Stimulated activated memory B cell treated with anti-CD40 and anti-IgM and Interleukin-4, amounts not matched to agents 10 μg/mL and 1 μg/mL and 100 μg/mL, for 72 hours (primary cell): ENCODE measurements at regions not wholly inside any gene's neighbourhood (a gene's known extent, or its start where the extent isn't known, plus 50 kb on each side); places are given as distances from the start of the nearest gene placed in this dataset.
"Not testable (repeated sequence)": the region's sequence is repeated elsewhere in the genome, so short reads cannot be mapped to it uniquely, and the experiment has no call there.

Experiments
- ATAC-seq: fragments of 150-1000 bp; cut with Tn5 transposase; 2 replicates; pipeline ENCODE4 v1.10.0; 2021
- H3K27ac Mint-ChIP-seq: one replicate; pipeline ENCODE4 v1.8.0; 2022; ENCODE audit warnings: mild to moderate bottlenecking, mixed read lengths
- H3K27me3 Mint-ChIP-seq: one replicate; pipeline ENCODE4 v1.8.0; 2022; ENCODE audit warnings: mixed read lengths
- H3K36me3 Mint-ChIP-seq: one replicate; pipeline ENCODE4 v1.8.0; 2022; ENCODE audit warnings: mixed read lengths
- H3K4me1 Mint-ChIP-seq: one replicate; pipeline ENCODE4 v1.8.0; 2022; ENCODE audit warnings: mixed read lengths
- H3K4me3 Mint-ChIP-seq: one replicate; pipeline ENCODE4 v1.8.0; 2022; ENCODE audit warnings: mild to moderate bottlenecking, moderate library complexity, mixed read lengths
- H3K9me3 Mint-ChIP-seq: one replicate; pipeline ENCODE4 v1.8.0; 2022; ENCODE audit warnings: mixed read lengths

DNA sequence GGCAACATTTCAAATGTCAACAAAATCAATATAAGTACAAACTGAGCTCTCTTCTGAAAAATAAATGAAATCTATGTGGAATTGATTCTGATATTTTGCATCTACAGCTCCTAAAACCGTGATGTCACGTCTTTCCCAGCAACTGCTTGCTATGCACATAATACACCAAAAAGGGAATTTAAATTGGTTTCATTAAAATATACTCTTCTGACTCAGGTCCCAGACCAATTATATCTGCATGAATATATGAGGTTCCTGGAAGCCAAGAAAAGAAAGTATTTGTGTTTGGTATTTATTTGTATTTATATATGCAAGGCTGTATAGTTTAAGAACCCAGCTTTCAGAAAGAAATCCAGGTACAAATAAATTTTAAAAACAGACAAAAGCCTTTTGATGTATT, 1282.5 kb downstream of the SUCLG1 start:
- H3K27me3 Mint-ChIP-seq = no peaks in the 10 kb centered on the region
- H3K36me3 Mint-ChIP-seq = no peaks in the 10 kb centered on the region
- no peak overlapping the region for H3K27ac Mint-ChIP-seq
- no peaks in the 10 kb centered on the region for H3K4me1 Mint-ChIP-seq
- no peak for ATAC-seq
- H3K4me3 Mint-ChIP-seq = no peak overlapping the region
- H3K9me3 Mint-ChIP-seq = peaks cover 3% of the 10 kb centered on the region

DNA sequence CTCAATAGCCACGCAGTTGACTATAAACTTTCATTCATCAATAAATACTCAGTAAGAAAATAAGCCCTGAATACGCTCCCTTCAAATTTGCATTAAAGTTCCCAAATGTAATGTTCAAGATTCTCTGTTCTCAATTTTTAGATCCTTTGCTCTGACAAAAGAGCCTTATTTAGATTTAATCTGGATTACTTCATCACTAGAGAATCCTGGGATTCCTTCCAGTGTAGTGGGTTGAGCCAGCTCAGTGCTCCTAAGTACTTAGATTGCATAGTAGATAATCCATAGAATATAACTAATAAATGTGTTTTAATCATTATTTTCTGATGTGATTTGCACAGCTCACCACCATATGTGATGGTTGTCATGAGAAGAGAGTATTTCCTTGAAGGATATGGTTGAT, 1286.2 kb downstream of the SUCLG1 start:
- no peak overlapping the region for H3K27ac Mint-ChIP-seq

DNA sequence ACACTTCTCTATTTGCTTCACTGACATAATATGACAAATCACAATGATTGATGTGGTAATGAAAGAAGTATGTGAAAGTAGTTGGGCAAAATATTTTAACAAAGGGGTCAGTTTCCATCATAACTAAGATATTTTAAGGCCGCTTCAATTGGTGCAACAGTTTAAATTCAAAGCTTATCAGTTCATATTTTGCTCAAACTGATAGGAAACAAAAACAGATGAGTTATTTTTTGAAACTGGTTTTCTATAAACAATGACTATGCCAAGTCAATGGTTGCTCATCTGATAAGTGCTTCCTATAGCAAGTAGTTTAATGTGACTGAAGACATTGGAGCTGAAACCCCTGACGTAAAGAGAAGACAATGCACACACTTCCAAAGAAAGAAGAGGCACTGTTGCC, 1290.7 kb downstream of the SUCLG1 start:
- no peak for ATAC-seq
- H3K36me3 Mint-ChIP-seq = no peaks in the 10 kb centered on the region
- peaks cover 6% of the 10 kb centered on the region for H3K9me3 Mint-ChIP-seq
- no peaks in the 10 kb centered on the region for H3K27me3 Mint-ChIP-seq
- H3K4me1 Mint-ChIP-seq = no peaks in the 10 kb centered on the region
- H3K27ac Mint-ChIP-seq = no peak overlapping the region
- no peak overlapping the region for H3K4me3 Mint-ChIP-seq

More for the DNA sequence above, 1286.2 kb downstream of the SUCLG1 start:
- Mint-ChIP-seq H3K9me3 (peaks cover 3% of the 10 kb centered on the region), H3K4me3 (no peak overlapping the region), H3K27me3 (no peaks in the 10 kb centered on the region), H3K36me3 (no peaks in the 10 kb centered on the region), H3K4me1 (no peaks in the 10 kb centered on the region)
- no peak for ATAC-seq

DNA sequence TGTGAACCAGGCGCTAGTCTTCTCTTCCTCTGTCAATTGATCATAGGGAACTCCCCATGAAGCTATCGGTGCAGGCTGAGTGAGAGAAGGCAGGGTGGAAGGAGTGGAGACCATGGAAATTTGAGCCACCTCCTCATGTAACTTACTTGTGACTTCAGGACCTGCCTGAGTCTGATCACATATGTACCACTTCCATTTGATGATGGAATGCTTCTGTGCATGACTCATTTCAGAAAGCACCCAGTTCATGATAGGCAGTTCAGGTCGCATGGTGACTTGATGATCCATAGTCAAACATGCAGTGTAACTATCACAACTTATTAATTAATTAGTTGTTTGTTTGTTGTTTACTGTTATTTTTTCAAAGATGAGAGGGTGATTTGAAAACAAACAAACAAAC, 1296.7 kb downstream of the SUCLG1 start:
- Mint-ChIP-seq H3K27ac (no peak overlapping the region), H3K27me3 (no peaks in the 10 kb centered on the region), H3K4me1 (no peaks in the 10 kb centered on the region), H3K36me3 (no peaks in the 10 kb centered on the region), H3K4me3 (no peak overlapping the region), H3K9me3 (peaks cover 6% of the 10 kb centered on the region)
- no peak for ATAC-seq

DNA sequence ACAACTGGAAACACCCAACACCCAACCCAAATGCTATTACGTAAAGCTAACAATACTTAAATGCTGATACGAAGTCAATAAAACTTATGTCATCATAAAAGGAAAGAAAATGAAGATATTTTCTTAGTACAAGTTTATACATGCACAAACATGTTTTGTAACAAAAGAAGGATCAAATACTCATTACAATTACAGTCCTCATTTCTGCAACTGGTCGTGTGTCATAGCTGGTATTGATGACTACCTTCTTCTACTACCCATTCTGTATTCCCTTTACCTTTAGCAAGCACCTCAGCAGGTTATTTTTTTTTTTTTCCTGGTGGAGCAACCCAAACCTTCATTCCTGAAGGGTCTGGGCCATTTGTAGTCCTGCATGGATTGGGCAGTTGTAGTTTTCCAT, 1298.5 kb downstream of the SUCLG1 start:
- ATAC-seq = no peak
- no peaks in the 10 kb centered on the region for H3K27me3 Mint-ChIP-seq
- H3K4me1 Mint-ChIP-seq = no peaks in the 10 kb centered on the region
- H3K27ac Mint-ChIP-seq = no peak overlapping the region
- H3K4me3 Mint-ChIP-seq = no peak overlapping the region
- no peaks in the 10 kb centered on the region for H3K36me3 Mint-ChIP-seq
- H3K9me3 Mint-ChIP-seq = peaks cover 9% of the 10 kb centered on the region

DNA sequence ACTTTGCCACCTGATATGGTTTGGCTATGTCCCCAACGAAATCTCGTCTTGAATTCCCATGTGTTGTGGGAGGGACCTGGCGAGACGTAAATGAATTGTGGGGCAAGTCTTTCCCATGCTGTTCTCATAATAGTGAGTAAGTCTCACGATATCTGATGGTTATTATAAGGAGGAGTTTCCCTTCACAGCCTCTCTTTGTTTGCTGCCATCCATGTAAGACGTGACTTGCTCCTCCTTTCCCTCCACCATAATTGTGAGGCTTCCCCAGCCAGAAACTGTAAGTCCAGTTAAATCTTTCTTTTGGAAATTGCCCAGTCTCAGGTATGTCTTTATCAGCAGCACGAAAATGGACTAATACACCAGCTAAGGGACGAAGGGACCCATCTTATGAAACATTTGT, 1303.3 kb downstream of the SUCLG1 start:
- no peak overlapping the region for H3K27ac Mint-ChIP-seq
- no peak for ATAC-seq
- H3K4me3 Mint-ChIP-seq = no peak overlapping the region
- H3K4me1 Mint-ChIP-seq = no peaks in the 10 kb centered on the region
- no peaks in the 10 kb centered on the region for H3K27me3 Mint-ChIP-seq
- H3K9me3 Mint-ChIP-seq = peaks cover 5% of the 10 kb centered on the region
- H3K36me3 Mint-ChIP-seq = no peaks in the 10 kb centered on the region

DNA sequence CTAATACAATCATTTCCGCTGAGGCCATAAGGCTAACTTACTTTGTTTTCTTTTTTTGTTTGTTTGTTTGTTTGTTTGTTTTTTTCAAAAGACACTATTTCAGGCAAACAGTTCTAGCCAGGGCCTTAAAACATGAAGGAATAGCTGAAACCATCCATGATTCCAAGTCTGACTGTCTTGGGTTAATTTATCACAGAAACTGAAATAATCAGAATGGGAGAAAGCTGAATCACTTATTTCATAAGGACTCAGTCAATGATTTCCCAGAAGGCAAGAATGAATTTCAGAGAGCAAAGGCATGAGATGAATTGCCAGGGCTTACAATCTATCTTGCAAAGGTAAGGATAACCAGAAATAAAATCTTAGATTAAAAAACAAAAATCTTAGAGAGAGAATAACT, 1315.1 kb downstream of the SUCLG1 start:
- Mint-ChIP-seq H3K9me3 (peaks cover 8% of the 10 kb centered on the region), H3K4me3 (no peak overlapping the region), H3K27me3 (no peaks in the 10 kb centered on the region), H3K36me3 (no peaks in the 10 kb centered on the region), H3K27ac (no peak overlapping the region), H3K4me1 (no peaks in the 10 kb centered on the region)
- ATAC-seq = no peak

DNA sequence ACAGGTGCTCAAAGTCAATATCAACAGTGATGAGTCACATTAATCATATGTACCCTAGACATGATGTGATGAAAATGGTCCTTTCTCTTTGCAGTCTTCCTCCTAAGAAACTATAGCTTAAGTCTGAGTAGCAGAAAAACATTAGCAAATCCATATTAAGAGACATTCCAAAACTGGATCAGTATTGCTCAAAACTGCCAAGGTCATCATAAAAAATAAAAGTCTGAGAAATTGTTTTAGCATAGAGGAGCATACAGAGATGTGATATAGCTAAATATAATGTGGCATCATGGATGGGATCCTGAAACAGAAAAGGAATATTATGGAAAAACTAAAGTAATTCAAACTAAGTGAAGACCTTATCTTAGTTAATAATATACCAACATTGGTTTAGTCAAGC, 1316.1 kb downstream of the SUCLG1 start:
- Mint-ChIP-seq H3K9me3 (peaks cover 8% of the 10 kb centered on the region), H3K4me1 (no peaks in the 10 kb centered on the region), H3K36me3 (no peaks in the 10 kb centered on the region), H3K27ac (no peak overlapping the region), H3K4me3 (no peak overlapping the region), H3K27me3 (no peaks in the 10 kb centered on the region)
- ATAC-seq = no peak

DNA sequence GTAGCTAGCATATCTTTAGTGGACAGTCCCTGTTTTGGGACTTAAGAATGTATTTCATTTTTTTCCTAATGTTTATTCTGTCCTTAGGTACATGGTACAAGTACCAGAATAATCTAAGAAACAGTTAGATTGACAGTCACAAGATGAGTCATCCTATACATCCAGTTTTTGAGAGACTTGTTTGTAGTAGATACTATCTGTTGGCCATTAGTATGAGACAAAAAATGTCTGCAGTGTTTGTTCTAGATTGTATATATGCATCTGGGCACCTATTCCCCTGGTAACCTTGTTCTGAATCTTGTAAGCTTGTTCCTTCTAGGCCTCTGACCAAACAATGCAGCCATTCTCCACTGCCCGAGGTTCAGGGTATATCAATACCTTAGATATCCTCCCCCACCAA, 1343.5 kb downstream of the SUCLG1 start:
- Mint-ChIP-seq H3K4me1 (no peaks in the 10 kb centered on the region), H3K9me3 (peaks cover 6% of the 10 kb centered on the region), H3K4me3 (no peak overlapping the region), H3K27me3 (no peaks in the 10 kb centered on the region), H3K27ac (no peak overlapping the region), H3K36me3 (no peaks in the 10 kb centered on the region)
- no peak for ATAC-seq

DNA sequence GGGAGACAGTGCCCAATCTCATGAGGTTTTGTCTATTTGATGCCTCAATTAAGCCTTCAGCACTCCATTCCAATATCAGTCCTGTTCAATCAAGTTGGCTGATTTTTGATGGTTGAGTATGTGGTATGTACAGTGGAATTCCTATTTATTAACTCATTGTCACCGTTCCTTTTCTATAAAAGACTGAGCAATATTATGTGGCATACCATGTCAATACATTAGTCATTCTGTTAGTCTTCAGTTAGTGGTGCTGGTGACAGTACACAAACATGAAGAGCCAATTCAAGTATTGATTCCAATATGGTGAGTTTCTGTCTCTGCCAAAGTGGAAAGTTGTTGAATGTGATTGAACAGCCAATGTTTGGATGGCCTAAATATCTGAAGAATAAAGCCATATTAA, 1343.9 kb downstream of the SUCLG1 start:
- Mint-ChIP-seq H3K27me3 (no peaks in the 10 kb centered on the region), H3K36me3 (no peaks in the 10 kb centered on the region), H3K9me3 (peaks cover 6% of the 10 kb centered on the region), H3K4me3 (no peak overlapping the region), H3K4me1 (no peaks in the 10 kb centered on the region), H3K27ac (no peak overlapping the region)
- no peak for ATAC-seq

DNA sequence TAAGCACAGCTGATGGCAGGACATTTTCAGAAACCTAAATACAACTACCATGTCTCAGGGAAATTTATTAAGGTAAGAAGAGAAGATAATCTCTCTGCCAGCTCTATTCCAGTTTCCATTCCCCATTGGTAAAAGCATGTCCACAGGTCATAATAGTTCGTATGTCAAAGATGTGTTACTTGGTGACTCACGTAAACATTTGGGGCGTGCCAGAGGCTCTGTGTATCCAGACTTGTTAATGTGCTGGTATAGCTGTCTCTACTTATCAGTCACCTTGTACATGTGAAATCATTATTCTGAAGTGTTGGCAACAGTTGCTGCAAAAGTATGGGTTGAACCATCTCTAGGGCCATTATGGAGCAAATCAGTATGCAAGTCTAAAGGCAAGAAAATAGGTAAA, 1345.1 kb downstream of the SUCLG1 start:
- Mint-ChIP-seq H3K36me3 (no peaks in the 10 kb centered on the region), H3K4me1 (no peaks in the 10 kb centered on the region), H3K27me3 (no peaks in the 10 kb centered on the region), H3K4me3 (no peak overlapping the region), H3K9me3 (peaks cover 10% of the 10 kb centered on the region), H3K27ac (no peak overlapping the region)
- no peak for ATAC-seq

DNA sequence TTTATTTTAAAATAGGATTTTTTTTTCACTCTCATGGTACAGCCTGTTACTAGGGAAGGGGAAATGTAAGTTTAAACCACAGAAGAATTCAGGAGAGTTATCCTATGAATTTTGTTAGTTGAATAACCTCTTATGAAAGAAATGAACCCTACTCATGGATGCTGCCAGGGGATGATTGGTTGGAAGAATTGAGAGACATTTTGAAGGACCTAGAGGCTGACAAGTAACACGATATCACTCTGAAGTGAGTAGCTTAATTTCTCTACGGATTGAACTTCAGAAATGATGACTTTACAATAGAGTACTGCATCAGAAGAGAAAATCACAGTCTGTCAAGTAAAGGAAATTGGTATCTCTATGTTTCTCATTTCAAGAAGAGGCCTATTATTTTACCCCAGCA, 1346.2 kb downstream of the SUCLG1 start:
- Mint-ChIP-seq H3K4me3 (no peak overlapping the region), H3K27me3 (no peaks in the 10 kb centered on the region), H3K4me1 (no peaks in the 10 kb centered on the region), H3K36me3 (no peaks in the 10 kb centered on the region), H3K27ac (no peak overlapping the region), H3K9me3 (peaks cover 7% of the 10 kb centered on the region)
- no peak for ATAC-seq

DNA sequence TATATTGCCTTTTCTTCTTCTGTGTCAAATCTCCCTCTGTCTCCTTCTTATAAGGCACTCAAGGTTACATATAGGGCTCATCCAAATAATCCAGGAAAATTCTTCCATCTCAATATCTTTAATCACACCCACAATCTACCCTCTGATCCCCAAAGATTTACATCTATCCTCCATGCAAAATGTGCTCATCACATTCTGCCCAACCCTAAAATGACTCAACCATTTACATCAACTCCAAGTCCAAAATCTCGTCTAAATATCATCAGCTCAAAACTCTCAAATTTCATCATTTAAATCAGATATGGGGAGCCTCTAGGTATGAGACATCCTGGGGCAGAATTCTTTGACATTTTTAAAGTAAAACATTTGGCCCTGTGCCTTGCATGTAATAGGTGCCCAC, 1349.8 kb downstream of the SUCLG1 start:
- no peaks in the 10 kb centered on the region for H3K36me3 Mint-ChIP-seq
- H3K4me1 Mint-ChIP-seq = no peaks in the 10 kb centered on the region
- no peak overlapping the region for H3K27ac Mint-ChIP-seq
- H3K27me3 Mint-ChIP-seq = no peaks in the 10 kb centered on the region
- no peak overlapping the region for H3K4me3 Mint-ChIP-seq
- ATAC-seq = no peak
- peaks cover 7% of the 10 kb centered on the region for H3K9me3 Mint-ChIP-seq

DNA sequence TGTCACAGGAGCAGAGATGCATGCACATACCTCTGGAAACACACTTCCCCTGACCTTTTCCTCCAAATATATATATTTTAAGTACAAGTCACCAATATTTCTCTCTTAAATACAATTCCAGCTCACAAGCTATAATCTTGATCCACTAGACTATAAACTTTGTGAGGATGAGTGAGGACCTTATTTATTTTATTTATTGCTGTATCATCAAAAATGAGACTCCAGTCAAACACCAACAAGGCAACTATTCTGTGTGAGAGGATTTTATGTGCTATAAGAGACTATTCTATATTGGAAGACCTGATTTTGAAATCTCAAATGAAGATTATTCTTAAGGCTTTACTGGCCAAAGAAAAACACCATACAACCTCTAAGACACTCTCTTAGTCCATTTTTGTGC, 1352.2 kb downstream of the SUCLG1 start:
- no peaks in the 10 kb centered on the region for H3K4me1 Mint-ChIP-seq
- no peak for ATAC-seq
- H3K9me3 Mint-ChIP-seq = peaks cover 7% of the 10 kb centered on the region
- H3K27me3 Mint-ChIP-seq = no peaks in the 10 kb centered on the region
- H3K36me3 Mint-ChIP-seq = no peaks in the 10 kb centered on the region
- H3K4me3 Mint-ChIP-seq = no peak overlapping the region
- H3K27ac Mint-ChIP-seq = no peak overlapping the region

DNA sequence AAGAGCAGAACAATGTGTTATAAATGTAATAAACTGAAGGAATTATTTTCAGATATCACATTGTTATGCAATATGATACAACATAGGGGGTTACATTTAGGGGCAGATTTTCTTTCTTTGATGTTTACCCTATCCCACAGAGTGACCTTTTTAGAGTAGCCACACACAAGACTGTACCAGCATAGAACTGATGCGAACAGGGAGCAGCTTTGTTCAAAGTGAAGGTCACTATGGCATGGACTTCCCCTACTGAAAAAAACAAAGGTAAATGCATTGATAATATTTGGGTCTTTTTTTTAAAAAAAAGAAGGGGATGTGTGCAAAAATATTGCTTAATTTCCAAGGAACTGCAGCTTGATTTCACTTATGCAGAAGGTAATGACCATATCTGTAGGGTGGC, 1354.9 kb downstream of the SUCLG1 start:
- H3K27ac Mint-ChIP-seq = no peak overlapping the region
- H3K4me3 Mint-ChIP-seq = no peak overlapping the region
- H3K4me1 Mint-ChIP-seq = no peaks in the 10 kb centered on the region
- H3K9me3 Mint-ChIP-seq = peaks cover 4% of the 10 kb centered on the region
- no peaks in the 10 kb centered on the region for H3K27me3 Mint-ChIP-seq
- no peaks in the 10 kb centered on the region for H3K36me3 Mint-ChIP-seq
- ATAC-seq = no peak

DNA sequence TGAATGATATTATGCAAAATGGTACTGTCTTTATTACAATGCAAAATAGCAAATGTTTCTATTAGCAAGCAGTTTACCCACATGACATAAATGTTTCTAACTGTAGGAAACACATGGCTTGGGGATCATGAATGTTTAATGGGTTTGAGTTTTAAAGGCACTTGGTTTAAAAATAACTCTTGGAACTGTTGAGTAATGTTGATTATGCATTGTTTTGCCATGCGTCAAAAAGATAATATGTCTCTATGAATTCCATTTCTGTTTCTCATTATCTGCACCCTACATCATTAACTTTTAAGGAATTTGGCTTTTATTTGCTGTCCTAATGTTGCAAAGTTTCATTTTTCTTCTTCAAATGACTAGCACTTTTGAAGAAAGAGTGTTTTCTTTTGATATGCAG, 1355.5 kb downstream of the SUCLG1 start:
- Mint-ChIP-seq H3K4me1 (no peaks in the 10 kb centered on the region), H3K9me3 (peaks cover 3% of the 10 kb centered on the region), H3K27ac (no peak overlapping the region), H3K4me3 (no peak overlapping the region), H3K36me3 (no peaks in the 10 kb centered on the region), H3K27me3 (no peaks in the 10 kb centered on the region)
- ATAC-seq = no peak

DNA sequence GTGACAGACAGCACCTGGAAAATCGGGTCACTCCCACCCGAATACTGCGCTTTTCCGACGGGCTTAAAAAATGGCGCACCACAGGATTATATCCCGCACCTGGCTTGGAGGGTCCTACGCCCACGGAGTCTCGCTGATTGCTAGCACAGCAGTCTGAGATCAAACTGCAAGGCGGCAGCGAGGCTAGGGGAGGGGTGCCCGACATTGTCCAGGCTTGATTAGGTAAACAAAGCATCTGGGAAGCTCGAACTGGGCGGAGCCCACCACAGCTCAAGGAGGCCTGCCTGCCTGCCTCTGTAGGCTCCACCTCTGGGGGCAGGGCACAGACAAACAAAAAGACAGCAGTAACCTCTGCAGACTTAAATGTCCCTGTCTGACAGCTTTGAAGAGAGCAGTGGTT, 1370.0 kb downstream of the SUCLG1 start:
- H3K4me1 Mint-ChIP-seq, H3K4me3 Mint-ChIP-seq, H3K27ac Mint-ChIP-seq, H3K27me3 Mint-ChIP-seq, H3K36me3 Mint-ChIP-seq, H3K9me3 Mint-ChIP-seq, ATAC-seq: not testable (repeated sequence)
